NCI-H2081 treated with DMSO at 0.1 percent for 48 hours (cell line): ENCODE measurements at regions not wholly inside any gene's neighbourhood (a gene's known extent, or its start where the extent isn't known, plus 50 kb on each side); places are given as distances from the start of the nearest gene placed in this dataset.
"Not testable (repeated sequence)": the region's sequence is repeated elsewhere in the genome, so short reads cannot be mapped to it uniquely, and the experiment has no call there.

Experiments
- DNase-seq: peaks from one replicate; lab custom pipeline; 2025; lab: John Stamatoyannopoulos, UW

- DNase-seq: no peak
These were observed 325.4 kb upstream of the FRG1 start for GRCh38 chr4:189615217-189615663.

DNA sequence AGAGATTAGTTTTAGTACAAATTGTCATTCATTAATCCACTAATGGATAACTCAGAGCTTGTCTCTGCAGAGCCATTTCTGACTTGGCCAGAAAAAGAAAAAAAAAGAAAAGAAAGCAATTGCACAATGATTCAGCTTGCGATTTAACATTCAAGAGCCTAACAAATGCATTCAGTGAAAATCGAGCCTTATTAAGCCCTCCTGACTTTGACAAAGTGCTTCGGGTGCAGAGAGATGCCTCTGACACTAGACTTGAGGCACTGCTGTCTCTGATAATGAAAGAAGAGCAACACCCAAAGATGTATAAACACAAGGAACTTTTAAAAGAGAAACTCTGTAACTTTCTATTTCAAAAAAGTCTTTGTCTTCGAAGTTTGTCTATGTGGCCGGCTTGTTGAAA lies 322.9 kb upstream of the FRG1 start:
- DNase-seq: not testable (repeated sequence)

DNA sequence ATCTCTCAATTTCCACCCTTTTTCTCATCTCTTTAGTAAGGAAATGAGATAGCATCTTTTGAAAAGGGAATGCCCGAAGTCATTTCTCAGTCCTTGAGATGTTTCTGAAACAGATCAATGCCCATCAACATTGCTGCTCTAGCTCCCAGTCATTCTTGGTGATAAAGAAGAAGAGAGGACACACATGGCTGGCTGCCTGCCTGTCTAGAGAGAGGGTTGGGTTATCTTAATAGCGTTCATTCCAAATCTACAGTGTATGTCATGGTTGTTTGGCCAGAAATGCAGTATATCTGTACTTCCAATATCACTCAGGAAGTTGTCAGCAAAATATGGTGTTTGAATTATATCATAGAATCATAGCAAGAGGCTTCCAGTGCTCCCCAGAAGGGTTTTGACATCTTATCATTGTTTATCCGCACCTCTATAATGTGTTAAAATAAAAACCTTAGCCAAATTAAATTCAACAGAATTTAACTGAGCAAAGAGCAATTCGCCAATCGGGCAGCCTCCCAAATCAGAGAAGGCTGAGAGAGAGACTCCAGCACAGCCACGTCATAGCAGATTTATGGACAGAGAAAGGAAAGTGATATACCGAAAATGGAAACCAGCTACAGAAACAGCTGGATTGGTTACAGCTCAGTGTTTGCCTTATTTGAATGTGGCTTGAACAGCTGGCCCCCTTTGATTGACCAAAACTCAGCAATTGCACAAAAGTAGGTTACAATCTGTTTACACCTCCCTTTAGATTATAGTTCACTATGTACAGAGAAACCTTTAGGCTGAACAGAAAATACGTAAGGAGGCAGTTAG lies 321.0 kb upstream of the FRG1 start:
- DNase-seq: not testable (repeated sequence)

DNA sequence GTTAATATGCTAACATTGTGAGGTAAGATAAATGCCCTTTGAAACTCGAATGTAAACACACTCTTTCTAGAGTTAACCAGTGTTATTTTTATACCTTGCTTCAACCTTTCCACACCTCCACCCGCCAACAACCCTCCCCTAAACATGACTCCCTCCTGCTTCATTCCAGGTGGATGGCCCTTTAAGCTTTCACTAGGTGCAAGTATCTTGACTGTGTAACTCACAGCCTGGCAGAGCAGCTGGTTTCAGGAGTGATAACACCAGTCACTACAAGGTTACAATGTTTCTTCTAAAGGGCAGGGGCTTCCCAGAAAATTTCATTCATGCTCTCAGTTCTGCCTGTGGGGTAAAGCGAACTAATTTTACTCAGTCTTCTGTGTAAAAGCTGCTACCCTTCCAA lies 318.1 kb upstream of the FRG1 start:
- DNase-seq: not testable (repeated sequence)

GRCh38 chr4:189627041-189627440 lies 313.6 kb upstream of the FRG1 start:
- DNase-seq: not testable (repeated sequence)

DNA sequence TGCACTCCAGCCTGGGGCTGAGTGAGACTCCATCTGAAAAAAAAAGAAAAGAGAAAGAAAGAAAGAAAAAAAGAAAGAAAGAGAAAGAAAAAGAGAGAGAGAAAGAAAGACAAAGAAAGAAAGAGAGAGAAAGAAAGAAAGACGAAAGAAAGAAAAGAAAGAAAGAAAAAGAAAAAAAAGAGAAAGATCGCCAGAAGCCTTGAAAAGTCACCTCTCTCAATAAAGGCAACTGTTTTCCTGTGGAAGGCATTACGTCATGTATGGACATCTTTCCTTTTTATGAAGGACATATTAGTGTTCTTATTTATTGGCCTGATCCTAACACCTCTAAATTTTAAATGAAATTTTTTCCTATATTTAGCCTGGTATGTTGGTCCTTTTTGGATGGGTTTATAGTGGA lies 310.9 kb upstream of the FRG1 start:
- not testable (repeated sequence) for DNase-seq

- not testable (repeated sequence) for DNase-seq
These were observed 309.6 kb upstream of the FRG1 start for GRCh38 chr4:189630913-189631567.

DNA sequence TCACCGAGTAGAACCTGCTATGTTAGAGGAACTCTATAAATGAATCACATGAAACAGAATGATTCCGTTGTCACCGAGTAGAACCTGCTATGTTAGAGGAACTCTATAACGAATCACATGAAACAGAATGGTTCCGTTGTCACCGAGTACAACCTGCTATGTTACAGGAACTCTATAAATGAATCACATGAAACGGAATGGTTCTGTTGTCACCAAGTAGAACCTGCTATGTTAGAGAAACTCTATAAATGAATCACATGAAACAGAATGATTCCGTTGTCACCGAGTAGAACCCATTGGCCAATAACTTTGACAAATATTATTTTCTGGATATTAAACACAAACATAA lies 309.1 kb upstream of the FRG1 start:
- DNase-seq: not testable (repeated sequence)

DNA sequence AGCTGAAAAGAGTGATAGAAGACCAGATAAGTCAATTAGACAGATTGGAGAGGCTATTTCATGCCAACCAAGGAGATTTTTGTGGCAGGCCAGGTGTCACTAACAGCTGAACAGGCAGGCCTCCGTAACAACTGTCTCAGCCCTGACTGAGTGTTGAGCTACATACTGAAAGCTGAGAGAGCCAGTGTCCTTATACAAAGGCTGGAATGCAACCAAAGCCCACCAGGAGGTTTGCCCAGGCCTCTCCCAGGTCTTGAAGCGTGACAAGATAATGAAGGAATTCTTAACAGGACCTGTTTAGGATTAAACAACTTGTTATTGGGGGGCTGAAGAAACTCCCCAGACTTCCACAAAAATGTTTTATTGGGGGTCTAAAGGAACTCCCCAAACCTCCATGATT lies 290.2 kb upstream of the FRG1 start:
- DNase-seq: not testable (repeated sequence)

GRCh38 chr4:189653130-189653653 lies 287.5 kb upstream of the FRG1 start:
- not testable (repeated sequence) for DNase-seq

DNA sequence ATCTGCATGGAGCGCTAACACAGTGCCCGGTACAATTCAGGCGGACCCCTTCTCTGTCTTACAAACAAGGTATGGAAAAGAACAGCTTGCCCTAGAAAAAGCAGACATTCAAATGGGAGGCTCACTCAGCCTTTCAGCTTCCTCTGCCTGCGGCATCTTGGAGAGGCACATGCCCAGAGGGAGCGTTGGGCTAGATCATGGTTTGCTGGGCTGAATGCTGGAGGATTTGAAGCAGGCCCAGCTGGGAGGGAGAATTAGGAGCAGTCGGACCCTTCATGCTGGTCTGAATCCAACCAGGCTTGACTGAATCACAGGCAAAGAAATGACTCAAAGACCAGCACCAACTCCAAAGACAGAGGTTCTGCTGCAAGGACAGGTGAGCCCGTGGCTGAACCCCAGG lies 286.7 kb upstream of the FRG1 start:
- not testable (repeated sequence) for DNase-seq

GRCh38 chr4:189654396-189654795 lies 286.3 kb upstream of the FRG1 start:
- DNase-seq: not testable (repeated sequence)

DNA sequence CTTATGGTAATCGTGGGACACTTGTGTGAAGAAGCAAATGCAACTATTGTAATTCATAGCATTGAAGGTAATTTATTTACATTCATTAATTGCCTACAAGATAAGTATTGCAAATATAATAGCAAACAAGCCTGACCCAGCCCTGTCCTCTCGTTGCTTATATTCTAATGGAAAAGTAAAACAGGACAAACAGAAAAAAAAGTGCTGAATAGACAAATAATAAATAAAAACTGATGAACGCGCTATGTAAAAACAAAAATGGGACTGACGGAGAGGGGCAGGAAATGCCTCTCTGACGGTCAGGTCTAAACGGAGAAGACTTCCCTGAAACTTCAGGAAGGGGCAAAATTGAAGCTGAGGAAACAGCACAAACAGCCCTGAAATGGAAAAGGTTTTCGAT lies 284.9 kb upstream of the FRG1 start:
- DNase-seq: not testable (repeated sequence)

DNA sequence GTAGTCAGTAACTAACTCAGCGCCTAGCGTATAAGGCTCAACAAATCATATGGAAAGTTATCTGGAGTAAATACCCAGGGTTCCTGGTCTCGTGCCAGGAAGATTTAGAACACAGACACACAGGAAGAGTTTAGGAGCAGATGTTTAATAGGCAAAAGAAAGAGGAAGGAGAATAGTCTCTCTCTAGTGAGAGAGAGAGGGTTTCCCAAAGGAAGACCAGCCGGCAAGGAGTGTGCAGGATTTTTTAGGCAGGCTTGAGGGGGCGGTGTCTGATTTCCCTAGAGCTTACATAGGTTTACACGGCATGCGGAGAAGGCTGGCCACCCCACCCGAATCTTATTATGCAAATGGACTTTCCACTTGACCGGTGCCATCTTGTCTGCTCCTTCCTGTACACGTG lies 284.0 kb upstream of the FRG1 start:
- DNase-seq: no peak

GRCh38 chr4:189658259-189658658 lies 282.4 kb upstream of the FRG1 start:
- DNase-seq: not testable (repeated sequence)

DNA sequence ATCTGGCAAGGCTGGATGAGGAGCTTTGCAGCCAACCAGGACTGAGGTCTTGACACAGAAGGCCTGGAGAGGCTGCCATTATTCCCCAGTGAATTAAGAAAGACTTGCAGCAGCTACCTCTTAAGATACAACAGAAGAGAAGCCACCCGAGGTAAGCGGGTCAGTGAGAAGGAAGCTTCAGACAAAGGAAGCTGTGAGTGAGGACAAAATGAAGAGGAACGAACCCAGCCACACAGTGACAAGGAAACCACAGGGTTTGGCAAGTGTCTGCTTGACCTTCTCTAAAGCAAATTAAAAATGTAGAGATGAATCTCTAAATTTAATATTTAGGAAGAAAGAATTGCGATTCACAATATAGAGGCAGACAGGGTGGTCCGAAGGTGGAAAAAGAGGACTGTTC lies 281.8 kb upstream of the FRG1 start:
- DNase-seq: not testable (repeated sequence)

GRCh38 chr4:189659287-189659686 lies 281.4 kb upstream of the FRG1 start:
- DNase-seq: no peak

GRCh38 chr4:189660722-189661360 lies 279.8 kb upstream of the FRG1 start:
- no peak for DNase-seq

DNA sequence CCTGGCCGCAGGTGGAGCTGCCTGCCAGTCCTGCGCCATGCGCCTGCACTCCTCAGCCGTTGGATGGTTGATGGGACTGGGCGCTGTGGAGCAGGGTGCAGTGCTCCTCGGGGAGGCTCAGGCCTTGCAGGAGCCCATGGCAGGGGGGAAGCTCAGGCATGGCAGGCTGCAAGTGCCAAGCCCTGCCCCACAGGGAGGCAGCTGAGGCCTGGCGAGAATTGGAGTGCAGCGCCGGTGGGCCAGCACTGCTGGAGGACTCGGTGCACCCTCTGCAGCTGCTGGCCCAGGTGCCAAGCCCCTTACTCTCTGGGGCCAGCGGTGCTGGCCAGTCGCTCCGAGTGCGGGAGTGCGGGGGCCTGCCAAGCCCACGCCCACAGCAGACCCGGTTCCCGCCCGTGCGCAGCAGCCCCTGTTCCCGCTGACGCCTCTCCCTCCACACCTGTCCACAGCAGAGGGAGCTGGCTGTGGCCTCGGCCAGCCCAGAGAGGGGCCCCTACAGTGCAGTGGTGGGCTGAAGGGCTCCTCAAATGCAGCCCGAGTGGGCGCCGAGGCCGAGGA lies 275.9 kb upstream of the FRG1 start:
- no peak for DNase-seq

DNA sequence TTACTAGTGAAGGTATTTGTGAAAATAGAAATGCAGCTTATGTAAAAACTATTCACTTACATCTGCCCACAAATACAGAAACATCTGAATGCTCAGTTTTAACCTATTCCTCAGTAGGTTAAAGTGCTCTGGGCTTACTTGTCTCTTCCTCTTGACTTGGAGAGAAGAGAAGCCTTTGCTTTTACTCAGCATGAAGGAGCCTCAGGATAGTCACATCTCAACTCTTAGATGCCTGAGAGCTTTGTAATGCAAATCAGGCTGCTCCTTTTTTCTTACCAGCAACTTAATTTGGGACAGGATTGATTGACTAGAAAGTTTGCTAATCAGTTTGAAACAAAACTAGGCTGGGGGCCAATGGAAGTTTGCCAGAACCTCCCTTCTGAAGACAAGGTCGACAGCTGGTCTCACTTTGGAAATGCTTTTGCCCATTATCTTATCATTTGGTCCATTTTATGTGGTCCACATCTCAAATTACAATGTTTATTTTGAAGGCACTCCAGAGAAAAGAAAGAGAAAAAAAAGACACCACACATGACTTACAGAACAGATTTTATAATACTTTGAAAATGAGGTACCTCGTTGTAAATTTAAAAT lies 274.9 kb upstream of the FRG1 start:
- not testable (repeated sequence) for DNase-seq

DNA sequence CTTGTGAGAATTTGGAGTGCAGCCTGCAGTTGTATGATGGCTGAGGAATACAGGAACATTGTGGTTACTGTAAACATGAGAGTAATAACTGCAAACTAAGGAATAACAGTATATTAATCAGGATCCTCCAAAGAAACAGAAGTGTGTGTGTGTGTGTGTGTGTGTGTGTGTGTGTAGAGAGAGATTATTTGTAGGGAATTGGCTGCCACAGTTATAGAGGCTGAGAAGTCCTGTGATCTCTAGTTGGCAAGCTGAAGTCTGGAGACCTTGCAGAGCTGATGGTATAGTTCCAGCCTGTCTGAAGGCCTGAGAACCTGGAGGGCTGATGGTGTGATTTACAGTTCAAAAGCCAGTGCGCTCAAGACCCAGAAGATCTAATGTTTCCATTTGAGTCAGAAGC lies 273.3 kb upstream of the FRG1 start:
- not testable (repeated sequence) for DNase-seq

DNA sequence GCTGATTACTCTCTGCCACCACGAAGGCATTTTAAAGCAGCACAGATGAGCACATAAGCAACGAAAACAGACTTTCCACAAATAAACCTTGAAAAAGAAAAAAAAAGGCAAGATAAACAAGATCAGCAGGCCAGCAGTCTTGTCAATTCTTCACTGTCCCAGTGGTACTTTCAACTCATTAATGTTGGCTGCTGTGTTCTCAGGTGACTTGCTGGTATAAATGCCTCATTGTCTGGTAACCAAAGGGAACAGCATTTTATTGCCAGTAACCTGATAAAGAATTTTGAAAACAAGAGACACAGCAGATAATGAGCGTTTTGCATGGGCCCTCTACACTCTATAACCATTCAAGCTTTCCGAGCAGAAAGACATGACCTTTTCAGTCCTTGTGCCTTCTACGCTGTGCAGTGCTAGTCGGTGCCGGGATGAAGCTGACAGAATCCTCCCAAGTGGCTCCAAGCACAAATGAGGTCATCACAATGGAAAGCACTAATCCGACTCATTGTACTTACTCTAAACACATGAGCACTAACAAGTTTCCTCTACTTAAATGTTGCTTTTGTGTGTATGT lies 242.9 kb upstream of the FRG1 start:
- not testable (repeated sequence) for DNase-seq
